A549 (cell line): ENCODE measurements at regions not wholly inside any gene's neighbourhood (a gene's known extent, or its start where the extent isn't known, plus 50 kb on each side); places are given as distances from the start of the nearest gene placed in this dataset.

Experiments
- ATAC-seq, 2 experiments: fragments of 200-7000 bp in 1 of 2; fragments of >200 bp in 1 of 2; cut with Nextera tagmentation in 1 of 2; cut with Tn5 transposase in 1 of 2; 3 replicates each; pipeline versions ENCODE4 v1.8.0 to v1.9.1; 2018 to 2020; ENCODE audit warnings: mild to moderate bottlenecking in 1 of 2, moderate library complexity in 1 of 2
- CTCF ChIA-PET: fragments of 300-600 bp; sonication (Branson Sonifier 250); formaldehyde crosslinking; extraction: SDS; loops from one replicate; lab custom pipeline; 2021; ENCODE audit warnings: antibody characterized with exemption, inconsistent platforms; lab: Yijun Ruan, JAX
- POLR2A ChIA-PET: fragments of 350-600 bp; formaldehyde crosslinking; extraction: SDS; loops from one replicate; lab custom pipeline; 2021; ENCODE audit warnings: antibody characterized with exemption, inconsistent platforms; lab: Yijun Ruan, JAX
- DNase-seq, 2 experiments: peaks; one replicate each; pipeline versions ENCODE4 v3.0.0 to v3.0.0-alpha.2; 2011 to 2016; ENCODE audit warnings: low read depth in 1 of 2, low spot score in 1 of 2
- FAIRE-seq: peaks from 2 replicates; lab custom pipeline; 2011; peaks lifted over from hg19 to GRCh38; lab: Jason Lieb, UNC
- H3K27ac ChIP-seq, 2 experiments: fragments of >200 bp; sonication (Bioruptor Twin); formaldehyde crosslinking; 3 replicates each; pipeline ENCODE4 v1.5.1; 2016 to 2017
- H3K4me1 ChIP-seq: fragments of >200 bp; sonication (Bioruptor Twin); formaldehyde crosslinking; 3 replicates; pipeline ENCODE4 v1.6.1; 2016
- H3K4me2 ChIP-seq: fragments of >200 bp; sonication (Bioruptor Twin); formaldehyde crosslinking; 3 replicates; pipeline ENCODE4 v1.6.1; 2016
- H3K4me3 ChIP-seq: fragments of >200 bp; sonication (Bioruptor Twin); formaldehyde crosslinking; 3 replicates; pipeline ENCODE4 v1.5.1; 2016
- H3K9me3 ChIP-seq: fragments of >200 bp; sonication (Bioruptor Twin); formaldehyde crosslinking; 3 replicates; pipeline ENCODE4 v1.6.1; 2016
- CBX2 ChIP-seq: fragments of 200-600 bp; sonication (generic); IDR thresholded peaks from 2 replicates; pipeline ENCODE4 v1.6.1; 2016; ENCODE audit warnings: low read depth, mild to moderate bottlenecking, borderline replicate concordance
- EHF ChIP-seq: fragments of 250-450 bp; sonication (Bioruptor Pico); IDR thresholded peaks from 2 replicates; pipeline ENCODE4 v1.5.0; 2020; ENCODE audit warnings: mild to moderate bottlenecking
- EHMT2 ChIP-seq: fragments of 200-600 bp; sonication (generic); IDR thresholded peaks from 2 replicates; pipeline ENCODE4 v1.6.1; 2016; ENCODE audit warnings: antibody characterized with exemption, low read depth, mild to moderate bottlenecking, moderate library complexity
- ESRRA ChIP-seq: fragments of 150-350 bp; IDR thresholded peaks from 2 replicates; pipeline ENCODE4 v1.6.1; 2014; ENCODE audit warnings: mild to moderate bottlenecking, low read length, borderline replicate concordance
- GATA3 ChIP-seq: IDR thresholded peaks from 2 replicates; pipeline ENCODE4 v1.6.1; 2012; ENCODE audit warnings: borderline replicate concordance
- HEYL ChIP-seq: fragments of 250-450 bp; sonication (Bioruptor Pico); IDR thresholded peaks from 2 replicates; pipeline ENCODE4 v1.8.0; 2021; ENCODE audit warnings: mild to moderate bottlenecking, moderate library complexity
- HOXA7 ChIP-seq: fragments of 250-450 bp; sonication (Bioruptor Pico); IDR thresholded peaks from 2 replicates; pipeline ENCODE4 v1.5.0; 2020; ENCODE audit warnings: mild to moderate bottlenecking, moderate library complexity
- JUNB ChIP-seq: fragments of >200 bp; sonication (Bioruptor Twin); formaldehyde crosslinking; IDR thresholded peaks from 2 replicates; pipeline ENCODE4 v1.6.1; 2016
- KDM5A ChIP-seq: fragments of 200-600 bp; sonication (generic); IDR thresholded peaks from 2 replicates; pipeline ENCODE4 v1.6.1; 2016; ENCODE audit warnings: antibody characterized with exemption, mild to moderate bottlenecking
- MAFK ChIP-seq: fragments of 450-650 bp; IDR thresholded peaks from 2 replicates; pipeline ENCODE4 v1.6.1; 2014; ENCODE audit not compliant: partially characterized antibody
- MAZ ChIP-seq: fragments of 150-350 bp; IDR thresholded peaks from 2 replicates; pipeline ENCODE4 v1.6.1; 2014; ENCODE audit warnings: antibody characterized with exemption, low read depth, low read length, borderline replicate concordance
- MYC ChIP-seq: IDR thresholded peaks from 2 replicates; pipeline ENCODE4 v1.6.1; 2012; ENCODE audit warnings: mild to moderate bottlenecking, inconsistent platforms, low read length, improper control_type of control experiment, borderline replicate concordance
- RCOR1 ChIP-seq: fragments of 150-350 bp; IDR thresholded peaks from 2 replicates; pipeline ENCODE4 v1.6.1; 2014; ENCODE audit warnings: antibody characterized with exemption, low read length, low read depth
- SMC3 ChIP-seq: fragments of >200 bp; sonication (Bioruptor Twin); formaldehyde crosslinking; IDR thresholded peaks from 3 replicates; pipeline ENCODE4 v1.6.1; 2018; ENCODE audit warnings: inconsistent platforms
- TP53 ChIP-seq: fragments of 250-450 bp; sonication (Bioruptor Pico); IDR thresholded peaks from 2 replicates; pipeline ENCODE4 v1.5.0; 2021; ENCODE audit warnings: mild to moderate bottlenecking, moderate library complexity
- ZC3H11A ChIP-seq: fragments of 450-650 bp; IDR thresholded peaks from 2 replicates; pipeline ENCODE4 v1.6.1; 2014; ENCODE audit warnings: antibody characterized with exemption, mild to moderate bottlenecking
- ZFP36 ChIP-seq: fragments of 450-650 bp; IDR thresholded peaks from 2 replicates; pipeline ENCODE4 v1.6.1; 2014; ENCODE audit warnings: borderline replicate concordance; ENCODE audit not compliant: partially characterized antibody
- ZNF302 ChIP-seq: fragments of 250-450 bp; sonication (Bioruptor Pico); IDR thresholded peaks from 2 replicates; pipeline ENCODE4 v1.9.0; 2021; ENCODE audit warnings: inconsistent platforms, mild to moderate bottlenecking, moderate library complexity
- WGBS: methylation state at CpG from one replicate; pipeline ENCODE4 v1.1.6; 2017; ENCODE audit errors: missing lambda C conversion rate; 5-methylcytosine and 5-hydroxymethylcytosine counted together
- TF ChIP-seq, protein P1 (sequence below): IDR thresholded peaks from 2 replicates; pipeline ENCODE4 v1.6.1; 2012; ENCODE audit warnings: low read depth, borderline replicate concordance
- TF ChIP-seq, protein P2 (sequence below): IDR thresholded peaks from 2 replicates; pipeline ENCODE4 v1.6.1; 2012
- TF ChIP-seq, protein P3 (sequence below): fragments of 450-650 bp; IDR thresholded peaks from 2 replicates; pipeline ENCODE4 v1.6.1; 2014; ENCODE audit warnings: antibody characterized with exemption
- TF ChIP-seq, protein P4 (sequence below): fragments of 200-600 bp; sonication (generic); IDR thresholded peaks from 2 replicates; pipeline ENCODE4 v1.6.1; 2016; ENCODE audit warnings: antibody characterized with exemption, mild to moderate bottlenecking, moderate library complexity
- TF ChIP-seq, protein P5 (sequence below): fragments of 250-450 bp; sonication (Bioruptor Pico); IDR thresholded peaks from 2 replicates; pipeline ENCODE4 v1.5.0; 2020; ENCODE audit warnings: low read depth, mild to moderate bottlenecking, moderate library complexity
- TF ChIP-seq, protein P6 (sequence below): fragments of 150-350 bp; IDR thresholded peaks from 2 replicates; pipeline ENCODE4 v1.6.1; 2014; ENCODE audit warnings: low read depth, mild to moderate bottlenecking, low read length

DNA sequence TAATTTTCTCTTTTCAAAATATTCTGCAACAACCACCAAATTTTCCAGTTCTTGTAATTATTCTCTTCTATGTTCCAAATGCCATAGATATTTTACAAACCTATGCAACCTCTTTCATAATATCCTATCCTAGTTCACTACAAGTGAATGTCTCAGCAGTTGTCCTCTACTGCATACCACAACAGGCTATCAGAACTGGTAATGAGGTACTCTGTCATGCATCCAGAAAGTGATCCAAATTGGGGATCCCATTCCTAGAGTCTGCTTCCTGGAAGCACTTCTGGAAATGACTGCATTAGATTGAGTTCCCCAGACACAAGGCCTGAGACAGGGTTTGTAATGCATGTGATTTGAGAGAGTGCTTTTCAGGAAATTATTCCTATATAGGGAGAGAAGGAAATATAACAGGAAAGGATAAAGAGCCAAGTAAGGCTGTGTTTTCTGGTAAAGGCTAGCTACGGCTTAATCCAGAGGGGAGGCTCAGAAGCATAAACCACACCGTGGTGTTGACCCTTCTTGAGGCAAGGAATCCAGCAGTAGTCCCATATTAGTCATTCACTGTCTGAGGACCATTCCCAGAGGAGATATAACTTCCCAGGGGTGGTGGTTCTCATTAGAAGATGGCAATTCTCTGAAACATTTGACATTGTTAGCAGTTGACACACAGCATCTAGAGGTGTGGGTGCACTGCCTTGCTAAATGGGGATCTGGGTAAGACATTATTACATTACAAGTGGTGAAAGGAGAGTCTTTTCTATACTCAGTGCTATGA is 80.3 kb upstream of the FST start:
- ATAC-seq: no peak
- no peak overlapping the region for H3K27ac ChIP-seq
- no peak overlapping the region for H3K4me3 ChIP-seq
- ChIA-PET POLR2A (no interaction called here), CTCF (no interaction called here)
- TF ChIP-seq ZC3H11A (no peak), MAZ (no peak), GATA3 (no peak), MYC (no peak), TP53 (CRISPR knock-in tag) (no peak), JUNB (no peak), MAFK (no peak), CBX2 (no peak), SMC3 (no peak), EHMT2 (no peak)
- TF ChIP-seq, protein P1, sequence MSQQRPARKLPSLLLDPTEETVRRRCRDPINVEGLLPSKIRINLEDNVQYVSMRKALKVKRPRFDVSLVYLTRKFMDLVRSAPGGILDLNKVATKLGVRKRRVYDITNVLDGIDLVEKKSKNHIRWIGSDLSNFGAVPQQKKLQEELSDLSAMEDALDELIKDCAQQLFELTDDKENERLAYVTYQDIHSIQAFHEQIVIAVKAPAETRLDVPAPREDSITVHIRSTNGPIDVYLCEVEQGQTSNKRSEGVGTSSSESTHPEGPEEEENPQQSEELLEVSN: no peak
- TF ChIP-seq, protein P2, sequence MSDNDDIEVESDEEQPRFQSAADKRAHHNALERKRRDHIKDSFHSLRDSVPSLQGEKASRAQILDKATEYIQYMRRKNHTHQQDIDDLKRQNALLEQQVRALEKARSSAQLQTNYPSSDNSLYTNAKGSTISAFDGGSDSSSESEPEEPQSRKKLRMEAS: no peak
- TF ChIP-seq, protein P3, sequence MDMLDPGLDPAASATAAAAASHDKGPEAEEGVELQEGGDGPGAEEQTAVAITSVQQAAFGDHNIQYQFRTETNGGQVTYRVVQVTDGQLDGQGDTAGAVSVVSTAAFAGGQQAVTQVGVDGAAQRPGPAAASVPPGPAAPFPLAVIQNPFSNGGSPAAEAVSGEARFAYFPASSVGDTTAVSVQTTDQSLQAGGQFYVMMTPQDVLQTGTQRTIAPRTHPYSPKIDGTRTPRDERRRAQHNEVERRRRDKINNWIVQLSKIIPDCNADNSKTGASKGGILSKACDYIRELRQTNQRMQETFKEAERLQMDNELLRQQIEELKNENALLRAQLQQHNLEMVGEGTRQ: no peak
- no peak for FAIRE-seq
- no peak overlapping the region for H3K4me2 ChIP-seq
- DNase-seq: no peak
- H3K9me3 ChIP-seq: no peaks in the 10 kb centered on the region
- WGBS: 60% methylated on average over 2 of the region's 2 CpGs
- peaks cover 11% of the 10 kb centered on the region for H3K4me1 ChIP-seq

DNA sequence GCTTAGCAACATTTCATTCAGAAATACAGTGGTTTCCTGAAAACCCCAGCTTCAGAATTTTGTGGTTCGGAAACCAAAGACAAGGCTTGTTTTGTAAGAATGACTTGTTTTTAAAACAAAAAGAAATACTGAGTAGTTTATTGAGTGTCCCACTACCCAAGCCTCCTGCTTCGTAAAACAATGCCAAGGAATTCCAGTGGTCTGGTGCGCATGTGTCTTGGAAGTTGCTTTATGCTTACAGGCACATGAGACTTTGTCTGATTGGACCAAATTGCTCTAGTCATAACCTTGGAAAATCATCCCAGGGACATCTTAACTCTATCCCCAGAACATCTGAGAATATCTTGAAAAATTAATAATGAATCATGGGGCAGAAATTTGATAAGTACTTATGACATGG is 77.1 kb upstream of the FST start:
- ATAC-seq: no peak
- ChIA-PET POLR2A (no interaction called here), CTCF (no interaction called here)
- WGBS: 83% methylated on average over 3 of the region's 3 CpGs
- H3K4me3 ChIP-seq: no peak overlapping the region
- FAIRE-seq: no peak
- no peak overlapping the region for H3K27ac ChIP-seq
- TF ChIP-seq CBX2 (no peak), ZNF302 (CRISPR knock-in tag) (no peak), ZFP36 (no peak), KDM5A (no peak), RCOR1 (no peak), HEYL (CRISPR knock-in tag) (no peak)
- TF ChIP-seq, protein P2: no peak
- TF ChIP-seq, all 56 proteins: peak for 0
- Histone ChIP-seq H3K9me3 (no peaks in the 10 kb centered on the region), H3K4me1 (peaks cover 18% of the 10 kb centered on the region), H3K4me2 (no peak overlapping the region)
- no peak for DNase-seq

DNA sequence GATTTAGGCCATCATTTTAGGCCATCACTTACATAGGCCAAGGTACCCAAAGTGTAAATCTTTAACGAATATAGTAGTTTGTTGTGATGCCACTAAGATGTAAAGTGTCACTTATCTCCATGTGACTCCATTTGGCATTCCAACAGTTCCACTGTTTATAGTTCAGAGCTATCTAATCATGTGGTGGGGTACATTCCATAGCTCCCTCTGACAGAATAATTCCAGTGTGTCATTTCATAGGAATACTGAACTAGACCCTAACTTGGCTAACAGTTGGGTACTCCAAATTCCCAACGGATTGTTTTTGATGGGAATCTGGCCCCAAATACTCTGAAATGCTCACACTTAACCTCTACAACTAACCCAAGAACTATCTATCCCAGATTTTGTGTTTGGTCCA is 76.7 kb upstream of the FST start:
- WGBS: 41% methylated on average over 2 of the region's 2 CpGs
- H3K4me3 ChIP-seq: no peak overlapping the region
- ChIA-PET CTCF (no interaction called here), POLR2A (no interaction called here)
- FAIRE-seq (no peak), DNase-seq (no peak), ATAC-seq (no peak)
- H3K4me2 ChIP-seq: no peak overlapping the region
- peaks cover 17% of the 10 kb centered on the region for H3K4me1 ChIP-seq
- H3K27ac ChIP-seq: no peak overlapping the region
- no peaks in the 10 kb centered on the region for H3K9me3 ChIP-seq
- TF ChIP-seq, protein P4, sequence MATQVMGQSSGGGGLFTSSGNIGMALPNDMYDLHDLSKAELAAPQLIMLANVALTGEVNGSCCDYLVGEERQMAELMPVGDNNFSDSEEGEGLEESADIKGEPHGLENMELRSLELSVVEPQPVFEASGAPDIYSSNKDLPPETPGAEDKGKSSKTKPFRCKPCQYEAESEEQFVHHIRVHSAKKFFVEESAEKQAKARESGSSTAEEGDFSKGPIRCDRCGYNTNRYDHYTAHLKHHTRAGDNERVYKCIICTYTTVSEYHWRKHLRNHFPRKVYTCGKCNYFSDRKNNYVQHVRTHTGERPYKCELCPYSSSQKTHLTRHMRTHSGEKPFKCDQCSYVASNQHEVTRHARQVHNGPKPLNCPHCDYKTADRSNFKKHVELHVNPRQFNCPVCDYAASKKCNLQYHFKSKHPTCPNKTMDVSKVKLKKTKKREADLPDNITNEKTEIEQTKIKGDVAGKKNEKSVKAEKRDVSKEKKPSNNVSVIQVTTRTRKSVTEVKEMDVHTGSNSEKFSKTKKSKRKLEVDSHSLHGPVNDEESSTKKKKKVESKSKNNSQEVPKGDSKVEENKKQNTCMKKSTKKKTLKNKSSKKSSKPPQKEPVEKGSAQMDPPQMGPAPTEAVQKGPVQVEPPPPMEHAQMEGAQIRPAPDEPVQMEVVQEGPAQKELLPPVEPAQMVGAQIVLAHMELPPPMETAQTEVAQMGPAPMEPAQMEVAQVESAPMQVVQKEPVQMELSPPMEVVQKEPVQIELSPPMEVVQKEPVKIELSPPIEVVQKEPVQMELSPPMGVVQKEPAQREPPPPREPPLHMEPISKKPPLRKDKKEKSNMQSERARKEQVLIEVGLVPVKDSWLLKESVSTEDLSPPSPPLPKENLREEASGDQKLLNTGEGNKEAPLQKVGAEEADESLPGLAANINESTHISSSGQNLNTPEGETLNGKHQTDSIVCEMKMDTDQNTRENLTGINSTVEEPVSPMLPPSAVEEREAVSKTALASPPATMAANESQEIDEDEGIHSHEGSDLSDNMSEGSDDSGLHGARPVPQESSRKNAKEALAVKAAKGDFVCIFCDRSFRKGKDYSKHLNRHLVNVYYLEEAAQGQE: no peak
- TF ChIP-seq, protein P5, sequence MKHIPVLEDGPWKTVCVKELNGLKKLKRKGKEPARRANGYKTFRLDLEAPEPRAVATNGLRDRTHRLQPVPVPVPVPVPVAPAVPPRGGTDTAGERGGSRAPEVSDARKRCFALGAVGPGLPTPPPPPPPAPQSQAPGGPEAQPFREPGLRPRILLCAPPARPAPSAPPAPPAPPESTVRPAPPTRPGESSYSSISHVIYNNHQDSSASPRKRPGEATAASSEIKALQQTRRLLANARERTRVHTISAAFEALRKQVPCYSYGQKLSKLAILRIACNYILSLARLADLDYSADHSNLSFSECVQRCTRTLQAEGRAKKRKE: no peak
- TF ChIP-seq, protein P6, sequence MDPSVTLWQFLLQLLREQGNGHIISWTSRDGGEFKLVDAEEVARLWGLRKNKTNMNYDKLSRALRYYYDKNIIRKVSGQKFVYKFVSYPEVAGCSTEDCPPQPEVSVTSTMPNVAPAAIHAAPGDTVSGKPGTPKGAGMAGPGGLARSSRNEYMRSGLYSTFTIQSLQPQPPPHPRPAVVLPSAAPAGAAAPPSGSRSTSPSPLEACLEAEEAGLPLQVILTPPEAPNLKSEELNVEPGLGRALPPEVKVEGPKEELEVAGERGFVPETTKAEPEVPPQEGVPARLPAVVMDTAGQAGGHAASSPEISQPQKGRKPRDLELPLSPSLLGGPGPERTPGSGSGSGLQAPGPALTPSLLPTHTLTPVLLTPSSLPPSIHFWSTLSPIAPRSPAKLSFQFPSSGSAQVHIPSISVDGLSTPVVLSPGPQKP: no peak
- TF ChIP-seq CBX2 (no peak), MAFK (no peak), GATA3 (no peak), ESRRA (no peak), EHF (no peak), HOXA7 (CRISPR knock-in tag) (no peak)
- TF ChIP-seq, protein P3: no peak
